GM23338 (cell line): ENCODE measurements at regions not wholly inside any gene's neighbourhood (a gene's known extent, or its start where the extent isn't known, plus 50 kb on each side); places are given as distances from the start of the nearest gene placed in this dataset.

Source experiments
- ATAC-seq: fragments of 200-7000 bp; cut with Tn5 transposase; 3 replicates; pipeline ENCODE4 v1.9.1; 2020
- DNase-seq: peaks from one replicate; pipeline ENCODE4 v3.0.0-alpha.2; 2015; ENCODE audit warnings: low spot score
- H2AFZ ChIP-seq: fragments of 200-600 bp; sonication (generic); 2 replicates; pipeline ENCODE4 v1.8.0; 2016; ENCODE audit warnings: antibody characterized with exemption, mild to moderate bottlenecking, moderate library complexity
- H3F3A ChIP-seq: fragments of 200-600 bp; sonication (generic); replicated peaks from 2 replicates; pipeline ENCODE4 v1.8.0; 2017; ENCODE audit warnings: antibody characterized with exemption, mixed run types, low read depth
- H3K27ac ChIP-seq: fragments of 200-600 bp; sonication (generic); 2 replicates; pipeline ENCODE4 v1.6.1; 2016; ENCODE audit warnings: low read depth
- H3K27me3 ChIP-seq: fragments of 200-600 bp; sonication (generic); 2 replicates; pipeline ENCODE4 v1.8.0; 2016; ENCODE audit warnings: mild to moderate bottlenecking, mixed run types, moderate library complexity; ENCODE audit not compliant: insufficient read depth
- H3K36me3 ChIP-seq: fragments of 200-600 bp; sonication (generic); 2 replicates; pipeline ENCODE4 v1.8.0; 2016; ENCODE audit warnings: mild to moderate bottlenecking; ENCODE audit not compliant: insufficient read depth
- H3K4me1 ChIP-seq: fragments of 200-600 bp; sonication (generic); 2 replicates; pipeline ENCODE4 v1.8.0; 2016; ENCODE audit warnings: mild to moderate bottlenecking, moderate library complexity; ENCODE audit not compliant: insufficient read depth
- H3K4me2 ChIP-seq: fragments of 200-600 bp; sonication (generic); 2 replicates; pipeline ENCODE4 v1.7.1; 2017; ENCODE audit warnings: mixed run types
- H3K4me3 ChIP-seq: fragments of 200-600 bp; sonication (generic); 2 replicates; pipeline ENCODE4 v1.6.1; 2016; ENCODE audit warnings: mixed run types
- H3K79me2 ChIP-seq: fragments of 200-600 bp; sonication (generic); replicated peaks from 2 replicates; pipeline ENCODE4 v1.8.0; 2017; ENCODE audit warnings: mild to moderate bottlenecking; ENCODE audit not compliant: insufficient read depth
- H3K9me2 ChIP-seq: fragments of 200-600 bp; sonication (generic); 2 replicates; pipeline ENCODE4 v1.8.0; 2017; ENCODE audit not compliant: insufficient read depth
- H4K20me1 ChIP-seq: fragments of 200-600 bp; sonication (generic); replicated peaks from 2 replicates; pipeline ENCODE4 v1.8.0; 2017; ENCODE audit warnings: mild to moderate bottlenecking; ENCODE audit not compliant: insufficient read depth
- H3K27ac Mint-ChIP-seq: 2 replicates; pipeline ENCODE4 v1.8.0; 2020; ENCODE audit warnings: inconsistent platforms, mild to moderate bottlenecking, moderate library complexity, mixed read lengths
- H3K27me3 Mint-ChIP-seq: 3 replicates; pipeline ENCODE4 v1.8.0; 2022; ENCODE audit warnings: low read depth, mild to moderate bottlenecking, moderate library complexity, mixed read lengths, inconsistent platforms; ENCODE audit not compliant: insufficient read depth, poor library complexity
- H3K36me3 Mint-ChIP-seq: 3 replicates; pipeline ENCODE4 v1.8.0; 2021; ENCODE audit warnings: low read depth, mild to moderate bottlenecking, inconsistent platforms, moderate library complexity, mixed read lengths
- H3K4me1 Mint-ChIP-seq: 3 replicates; pipeline ENCODE4 v1.8.0; 2020; ENCODE audit warnings: mild to moderate bottlenecking, inconsistent platforms, mixed read lengths
- H3K4me3 Mint-ChIP-seq: 3 replicates; pipeline ENCODE4 v1.8.0; 2021; ENCODE audit warnings: moderate library complexity, mild to moderate bottlenecking, inconsistent platforms, mixed read lengths
- H3K9me3 Mint-ChIP-seq: 3 replicates; pipeline ENCODE4 v1.8.0; 2020; ENCODE audit warnings: moderate library complexity, mild to moderate bottlenecking, inconsistent platforms, mixed read lengths
- CREB1 ChIP-seq: fragments of 250-450 bp; sonication (Bioruptor Pico); IDR thresholded peaks from 2 replicates; pipeline ENCODE4 v1.5.0; 2020; ENCODE audit warnings: low read depth, mild to moderate bottlenecking, moderate library complexity
- EZH2 ChIP-seq: fragments of 200-600 bp; sonication (generic); IDR thresholded peaks from one replicate; pipeline ENCODE4 v1.8.0; 2017; ENCODE audit warnings: antibody characterized with exemption, mild to moderate bottlenecking, low read depth; ENCODE audit not compliant: unreplicated experiment
- EZH2phosphoT487 ChIP-seq: fragments of 200-600 bp; sonication (generic); IDR thresholded peaks from one replicate; pipeline ENCODE4 v1.8.1; 2018; ENCODE audit warnings: antibody characterized with exemption; ENCODE audit not compliant: unreplicated experiment
- JUNB ChIP-seq: IDR thresholded peaks from one replicate; pipeline ENCODE4 v1.6.1; 2016; ENCODE audit warnings: antibody characterized with exemption; ENCODE audit not compliant: unreplicated experiment
- NANOG ChIP-seq: IDR thresholded peaks from 2 replicates; pipeline ENCODE4 v1.6.1; 2016; ENCODE audit warnings: antibody characterized with exemption, borderline replicate concordance
- POLR2AphosphoS5 ChIP-seq: IDR thresholded peaks from 2 replicates; pipeline ENCODE4 v1.6.1; 2016; ENCODE audit warnings: antibody characterized with exemption, low read depth
- REST ChIP-seq: IDR thresholded peaks from one replicate; pipeline ENCODE4 v1.6.1; 2018; ENCODE audit warnings: antibody characterized with exemption; ENCODE audit not compliant: unreplicated experiment
- STAT1 ChIP-seq: IDR thresholded peaks from one replicate; pipeline ENCODE4 v1.6.1; 2016; ENCODE audit warnings: antibody characterized with exemption; ENCODE audit not compliant: unreplicated experiment
- ZNF114 ChIP-seq: fragments of 250-450 bp; sonication (Bioruptor Pico); IDR thresholded peaks from 2 replicates; pipeline ENCODE4 v1.5.0; 2020; ENCODE audit warnings: mild to moderate bottlenecking, moderate library complexity
- ZNF331 ChIP-seq: fragments of 250-450 bp; sonication (Bioruptor Pico); IDR thresholded peaks from 2 replicates; pipeline ENCODE4 v1.5.0; 2020; ENCODE audit warnings: low read depth, mild to moderate bottlenecking, moderate library complexity
- ZNF462 ChIP-seq: fragments of 250-450 bp; sonication (Bioruptor Pico); IDR thresholded peaks from 2 replicates; pipeline ENCODE4 v1.5.0; 2020; ENCODE audit warnings: mild to moderate bottlenecking, moderate library complexity
- TF ChIP-seq, protein P1 (sequence below), 2 experiments: fragments of 200-600 bp in 1 of 2; sonication (generic) in 1 of 2; conservative IDR thresholded peaks; 2 replicates each; pipeline versions ENCODE4 v1.5.1 to v1.6.1; 2016 to 2017; ENCODE audit warnings: antibody characterized with exemption in 2 of 2, low read depth in 2 of 2, mild to moderate bottlenecking in 2 of 2, moderate library complexity in 1 of 2

- no peak for TF ChIP-seq ZNF462 (CRISPR knock-in tag)
- TF ChIP-seq, protein P1, sequence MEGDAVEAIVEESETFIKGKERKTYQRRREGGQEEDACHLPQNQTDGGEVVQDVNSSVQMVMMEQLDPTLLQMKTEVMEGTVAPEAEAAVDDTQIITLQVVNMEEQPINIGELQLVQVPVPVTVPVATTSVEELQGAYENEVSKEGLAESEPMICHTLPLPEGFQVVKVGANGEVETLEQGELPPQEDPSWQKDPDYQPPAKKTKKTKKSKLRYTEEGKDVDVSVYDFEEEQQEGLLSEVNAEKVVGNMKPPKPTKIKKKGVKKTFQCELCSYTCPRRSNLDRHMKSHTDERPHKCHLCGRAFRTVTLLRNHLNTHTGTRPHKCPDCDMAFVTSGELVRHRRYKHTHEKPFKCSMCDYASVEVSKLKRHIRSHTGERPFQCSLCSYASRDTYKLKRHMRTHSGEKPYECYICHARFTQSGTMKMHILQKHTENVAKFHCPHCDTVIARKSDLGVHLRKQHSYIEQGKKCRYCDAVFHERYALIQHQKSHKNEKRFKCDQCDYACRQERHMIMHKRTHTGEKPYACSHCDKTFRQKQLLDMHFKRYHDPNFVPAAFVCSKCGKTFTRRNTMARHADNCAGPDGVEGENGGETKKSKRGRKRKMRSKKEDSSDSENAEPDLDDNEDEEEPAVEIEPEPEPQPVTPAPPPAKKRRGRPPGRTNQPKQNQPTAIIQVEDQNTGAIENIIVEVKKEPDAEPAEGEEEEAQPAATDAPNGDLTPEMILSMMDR (conservative IDR thresholded peaks at IDR 0.05; ENCODE audit: low read depth in 2 of 2) = no peak
- TF ChIP-seq EZH2 = no peak
- TF ChIP-seq STAT1 = no peak
These were observed 52.1 kb upstream of the ITGA6 start (continued) for GRCh38 chr2:172375251-172375650.

DNA sequence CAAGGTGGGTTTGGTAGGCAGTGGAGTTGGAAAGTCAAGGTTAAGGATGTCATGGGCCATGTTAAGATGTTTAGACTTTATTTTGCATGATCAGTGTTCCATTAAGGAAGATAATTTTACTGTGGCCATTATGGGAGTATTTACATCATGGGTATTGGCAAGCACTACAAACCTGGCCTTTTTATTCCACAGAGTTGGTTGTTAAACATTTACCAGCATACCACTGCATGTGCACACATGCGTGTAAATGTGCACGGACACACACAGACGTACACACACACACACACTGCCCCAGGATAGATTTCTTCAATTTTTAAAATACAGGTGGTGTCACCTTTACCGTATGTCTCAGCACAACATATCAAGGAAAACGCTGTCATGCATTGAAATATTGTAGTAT is 51.4 kb upstream of the ITGA6 start:
- Histone ChIP-seq H3K36me3 (no peaks in the 10 kb centered on the region), H3K4me3 (no peak overlapping the region), H3K79me2 (no peaks in the 10 kb centered on the region), H4K20me1 (no peaks in the 10 kb centered on the region), H3K9me2 (peaks cover 10% of the 10 kb centered on the region; the same call in 1 of the 2 replicates), H3K4me1 (0 out of 2 replicates have a peak, but pooled peaks cover 5% of the 10 kb centered on the region), H3K27me3 (no peaks in the 10 kb centered on the region), H3K27ac (no peak overlapping the region), H2AFZ (no peak overlapping the region), H3F3A (peaks cover 12% of the 10 kb centered on the region), H3K4me2 (no peak overlapping the region)
- H3K27me3 Mint-ChIP-seq = peaks cover 16% of the 10 kb centered on the region
- H3K36me3 Mint-ChIP-seq = peaks cover 20% of the 10 kb centered on the region
- H3K9me3 Mint-ChIP-seq = peaks cover 18% of the 10 kb centered on the region
- no peak overlapping the region for H3K4me3 Mint-ChIP-seq
- peaks cover 30% of the 10 kb centered on the region for H3K4me1 Mint-ChIP-seq
- no peak for DNase-seq
- no peak for ATAC-seq
- H3K27ac Mint-ChIP-seq = no peak overlapping the region
- TF ChIP-seq ZNF331 (CRISPR knock-in tag) = no peak
- TF ChIP-seq EZH2phosphoT487 = no peak
- no peak for TF ChIP-seq REST
- TF ChIP-seq JUNB = no peak
- no peak for TF ChIP-seq NANOG
- TF ChIP-seq ZNF114 (CRISPR knock-in tag) = no peak
- TF ChIP-seq STAT1 = no peak
- no peak for TF ChIP-seq POLR2AphosphoS5
- TF ChIP-seq CREB1 (CRISPR knock-in tag) = no peak
- no peak for TF ChIP-seq EZH2
- TF ChIP-seq, protein P1 (conservative IDR thresholded peaks at IDR 0.05; ENCODE audit: low read depth in 2 of 2) = no peak
